ENCODE measurements at regions not wholly inside any gene's neighbourhood (a gene's known extent, or its start where the extent isn't known, plus 50 kb on each side); places are given as distances from the start of the nearest gene placed in this dataset.

DNA sequence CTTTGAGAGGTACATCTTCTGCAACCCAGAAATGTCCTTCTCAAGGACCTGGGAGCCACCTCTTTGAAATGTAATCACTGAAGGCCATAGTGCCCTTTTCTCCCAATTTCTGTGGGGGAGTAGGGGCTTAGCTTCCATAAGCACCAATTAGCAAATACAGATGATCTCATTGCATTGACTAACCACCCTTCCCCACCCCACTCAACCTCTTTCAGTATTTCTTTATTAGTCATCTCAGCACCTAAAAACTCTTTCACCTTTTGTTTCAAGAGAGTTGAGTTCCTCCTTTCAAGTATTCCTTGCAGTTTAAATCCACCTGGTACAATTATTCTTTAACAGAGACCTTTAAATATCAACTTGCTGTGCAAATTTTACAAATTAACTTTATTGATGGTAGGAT lies 1011.8 kb upstream of the CDH2 start (continued):
- TF ChIP-seq, protein P1, sequence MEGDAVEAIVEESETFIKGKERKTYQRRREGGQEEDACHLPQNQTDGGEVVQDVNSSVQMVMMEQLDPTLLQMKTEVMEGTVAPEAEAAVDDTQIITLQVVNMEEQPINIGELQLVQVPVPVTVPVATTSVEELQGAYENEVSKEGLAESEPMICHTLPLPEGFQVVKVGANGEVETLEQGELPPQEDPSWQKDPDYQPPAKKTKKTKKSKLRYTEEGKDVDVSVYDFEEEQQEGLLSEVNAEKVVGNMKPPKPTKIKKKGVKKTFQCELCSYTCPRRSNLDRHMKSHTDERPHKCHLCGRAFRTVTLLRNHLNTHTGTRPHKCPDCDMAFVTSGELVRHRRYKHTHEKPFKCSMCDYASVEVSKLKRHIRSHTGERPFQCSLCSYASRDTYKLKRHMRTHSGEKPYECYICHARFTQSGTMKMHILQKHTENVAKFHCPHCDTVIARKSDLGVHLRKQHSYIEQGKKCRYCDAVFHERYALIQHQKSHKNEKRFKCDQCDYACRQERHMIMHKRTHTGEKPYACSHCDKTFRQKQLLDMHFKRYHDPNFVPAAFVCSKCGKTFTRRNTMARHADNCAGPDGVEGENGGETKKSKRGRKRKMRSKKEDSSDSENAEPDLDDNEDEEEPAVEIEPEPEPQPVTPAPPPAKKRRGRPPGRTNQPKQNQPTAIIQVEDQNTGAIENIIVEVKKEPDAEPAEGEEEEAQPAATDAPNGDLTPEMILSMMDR (tag by site-specific recombination; IDR thresholded peaks at IDR 0.05), result no peak
- no peak for TF ChIP-seq ZNF354C (tag by site-specific recombination; IDR thresholded peaks at IDR 0.05; ENCODE audit: borderline replicate concordance, low read depth)
- TF ChIP-seq, protein P2, sequence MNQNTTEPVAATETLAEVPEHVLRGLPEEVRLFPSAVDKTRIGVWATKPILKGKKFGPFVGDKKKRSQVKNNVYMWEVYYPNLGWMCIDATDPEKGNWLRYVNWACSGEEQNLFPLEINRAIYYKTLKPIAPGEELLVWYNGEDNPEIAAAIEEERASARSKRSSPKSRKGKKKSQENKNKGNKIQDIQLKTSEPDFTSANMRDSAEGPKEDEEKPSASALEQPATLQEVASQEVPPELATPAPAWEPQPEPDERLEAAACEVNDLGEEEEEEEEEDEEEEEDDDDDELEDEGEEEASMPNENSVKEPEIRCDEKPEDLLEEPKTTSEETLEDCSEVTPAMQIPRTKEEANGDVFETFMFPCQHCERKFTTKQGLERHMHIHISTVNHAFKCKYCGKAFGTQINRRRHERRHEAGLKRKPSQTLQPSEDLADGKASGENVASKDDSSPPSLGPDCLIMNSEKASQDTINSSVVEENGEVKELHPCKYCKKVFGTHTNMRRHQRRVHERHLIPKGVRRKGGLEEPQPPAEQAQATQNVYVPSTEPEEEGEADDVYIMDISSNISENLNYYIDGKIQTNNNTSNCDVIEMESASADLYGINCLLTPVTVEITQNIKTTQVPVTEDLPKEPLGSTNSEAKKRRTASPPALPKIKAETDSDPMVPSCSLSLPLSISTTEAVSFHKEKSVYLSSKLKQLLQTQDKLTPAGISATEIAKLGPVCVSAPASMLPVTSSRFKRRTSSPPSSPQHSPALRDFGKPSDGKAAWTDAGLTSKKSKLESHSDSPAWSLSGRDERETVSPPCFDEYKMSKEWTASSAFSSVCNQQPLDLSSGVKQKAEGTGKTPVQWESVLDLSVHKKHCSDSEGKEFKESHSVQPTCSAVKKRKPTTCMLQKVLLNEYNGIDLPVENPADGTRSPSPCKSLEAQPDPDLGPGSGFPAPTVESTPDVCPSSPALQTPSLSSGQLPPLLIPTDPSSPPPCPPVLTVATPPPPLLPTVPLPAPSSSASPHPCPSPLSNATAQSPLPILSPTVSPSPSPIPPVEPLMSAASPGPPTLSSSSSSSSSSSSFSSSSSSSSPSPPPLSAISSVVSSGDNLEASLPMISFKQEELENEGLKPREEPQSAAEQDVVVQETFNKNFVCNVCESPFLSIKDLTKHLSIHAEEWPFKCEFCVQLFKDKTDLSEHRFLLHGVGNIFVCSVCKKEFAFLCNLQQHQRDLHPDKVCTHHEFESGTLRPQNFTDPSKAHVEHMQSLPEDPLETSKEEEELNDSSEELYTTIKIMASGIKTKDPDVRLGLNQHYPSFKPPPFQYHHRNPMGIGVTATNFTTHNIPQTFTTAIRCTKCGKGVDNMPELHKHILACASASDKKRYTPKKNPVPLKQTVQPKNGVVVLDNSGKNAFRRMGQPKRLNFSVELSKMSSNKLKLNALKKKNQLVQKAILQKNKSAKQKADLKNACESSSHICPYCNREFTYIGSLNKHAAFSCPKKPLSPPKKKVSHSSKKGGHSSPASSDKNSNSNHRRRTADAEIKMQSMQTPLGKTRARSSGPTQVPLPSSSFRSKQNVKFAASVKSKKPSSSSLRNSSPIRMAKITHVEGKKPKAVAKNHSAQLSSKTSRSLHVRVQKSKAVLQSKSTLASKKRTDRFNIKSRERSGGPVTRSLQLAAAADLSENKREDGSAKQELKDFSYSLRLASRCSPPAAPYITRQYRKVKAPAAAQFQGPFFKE (tag by site-specific recombination; IDR thresholded peaks at IDR 0.05; ENCODE audit: borderline replicate concordance), result no peak

GRCh38 chr18:29185801-29186200 lies 1008.9 kb upstream of the CDH2 start:
- no peaks in the 10 kb centered on the region for H3K36me3 ChIP-seq (ENCODE audit: control insufficient read depth in 2 of 2, insufficient read depth in 1 of 2, low read length in 2 of 2)
- POLR2A ChIA-PET, result no interaction called here
- H3K4me1 ChIP-seq (ENCODE audit: control insufficient read depth, insufficient read depth, low read length), result no peaks in the 10 kb centered on the region
- H3K4me3 ChIP-seq (ENCODE audit: low read depth, low read length), result no peak overlapping the region
- no peak overlapping the region for H3K27ac ChIP-seq (ENCODE audit: extremely low read depth, low read depth, low read length)
- TF ChIP-seq INSM2 (tag by site-specific recombination; IDR thresholded peaks at IDR 0.05), result no peak
- no peak for TF ChIP-seq HOXA7 (CRISPR knock-in tag; IDR thresholded peaks at IDR 0.05; ENCODE audit: borderline replicate concordance)
- TF ChIP-seq ATF2 (tag by site-specific recombination; IDR thresholded peaks at IDR 0.05; ENCODE audit: low read depth), result no peak
- no peak for TF ChIP-seq ZNF777 (tag by site-specific recombination; IDR thresholded peaks at IDR 0.05; ENCODE audit: borderline replicate concordance)
- no peak for TF ChIP-seq ZNF394 (tag by site-specific recombination; IDR thresholded peaks at IDR 0.05; ENCODE audit: borderline replicate concordance)
- no peak for TF ChIP-seq TRIM28 (IDR thresholded peaks at IDR 0.05; ENCODE audit: borderline replicate concordance, low read length)
- no peak for TF ChIP-seq ZNF121 (tag by site-specific recombination; IDR thresholded peaks at IDR 0.05)
- no peak for TF ChIP-seq ZNF585B (tag by site-specific recombination; IDR thresholded peaks at IDR 0.05)
- TF ChIP-seq ZNF548 (tag by site-specific recombination; IDR thresholded peaks at IDR 0.05), result no peak
- CTCF ChIA-PET, result interaction anchor here (1.1 kb wide), 1 partner anchor 9 kb away, joined by 3 read pairs; no protein-coding TSS in a partner anchor
- no peaks in the 10 kb centered on the region for H3K9me3 ChIP-seq (ENCODE audit: control insufficient read depth, insufficient read depth, low read depth, low read length)

DNA sequence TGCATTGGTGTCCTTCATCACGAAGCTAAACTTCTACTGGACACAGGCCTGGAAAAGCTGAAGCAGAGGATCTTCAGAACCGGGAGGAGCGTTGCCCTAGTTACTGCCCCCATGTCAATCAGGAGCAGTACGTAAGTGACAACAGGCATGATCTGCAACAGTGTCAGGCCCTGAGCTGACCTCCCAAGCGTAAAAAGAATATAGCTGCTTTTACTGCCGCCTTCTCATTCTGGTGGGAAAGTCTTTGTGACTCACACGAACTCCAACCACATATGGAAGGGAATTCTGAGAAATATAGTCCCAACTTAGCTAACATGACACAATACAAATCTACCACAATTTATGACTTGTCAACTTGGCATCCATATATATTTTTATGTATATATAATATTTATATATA lies 1007.7 kb upstream of the CDH2 start:
- TF ChIP-seq ZBTB1 (tag by site-specific recombination; IDR thresholded peaks at IDR 0.05) (no peak), ZNF140 (tag by site-specific recombination; IDR thresholded peaks at IDR 0.05) (no peak), ZNF324 (tag by site-specific recombination; IDR thresholded peaks at IDR 0.05) (no peak), ZNF114 (tag by site-specific recombination; IDR thresholded peaks at IDR 0.05) (no peak), SCRT1 (tag by site-specific recombination; IDR thresholded peaks at IDR 0.05; ENCODE audit: borderline replicate concordance) (no peak), ZNF133 (tag by site-specific recombination; IDR thresholded peaks at IDR 0.05) (no peak), ZNF341 (tag by site-specific recombination; IDR thresholded peaks at IDR 0.05; ENCODE audit: low read depth) (no peak), HOXA7 (CRISPR knock-in tag; IDR thresholded peaks at IDR 0.05; ENCODE audit: borderline replicate concordance) (no peak), MEIS1 (CRISPR knock-in tag; IDR thresholded peaks at IDR 0.05; ENCODE audit: borderline replicate concordance) (no peak), ZSCAN30 (tag by site-specific recombination; IDR thresholded peaks at IDR 0.05) (no peak)
- TF ChIP-seq, protein P3, sequence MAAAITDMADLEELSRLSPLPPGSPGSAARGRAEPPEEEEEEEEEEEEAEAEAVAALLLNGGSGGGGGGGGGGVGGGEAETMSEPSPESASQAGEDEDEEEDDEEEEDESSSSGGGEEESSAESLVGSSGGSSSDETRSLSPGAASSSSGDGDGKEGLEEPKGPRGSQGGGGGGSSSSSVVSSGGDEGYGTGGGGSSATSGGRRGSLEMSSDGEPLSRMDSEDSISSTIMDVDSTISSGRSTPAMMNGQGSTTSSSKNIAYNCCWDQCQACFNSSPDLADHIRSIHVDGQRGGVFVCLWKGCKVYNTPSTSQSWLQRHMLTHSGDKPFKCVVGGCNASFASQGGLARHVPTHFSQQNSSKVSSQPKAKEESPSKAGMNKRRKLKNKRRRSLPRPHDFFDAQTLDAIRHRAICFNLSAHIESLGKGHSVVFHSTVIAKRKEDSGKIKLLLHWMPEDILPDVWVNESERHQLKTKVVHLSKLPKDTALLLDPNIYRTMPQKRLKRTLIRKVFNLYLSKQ (tag by site-specific recombination; IDR thresholded peaks at IDR 0.05; ENCODE audit: borderline replicate concordance), result no peak
- CTCF ChIA-PET, result no interaction called here

More for the DNA sequence above, 1007.7 kb upstream of the CDH2 start:
- Histone ChIP-seq H3K4me1 (ENCODE audit: control insufficient read depth, insufficient read depth, low read length) (no peaks in the 10 kb centered on the region), H3K36me3 (ENCODE audit: control insufficient read depth in 2 of 2, insufficient read depth in 1 of 2, low read length in 2 of 2) (no peaks in the 10 kb centered on the region), H3K27ac (ENCODE audit: extremely low read depth, low read depth, low read length) (no peak overlapping the region), H3K9me3 (ENCODE audit: control insufficient read depth, insufficient read depth, low read depth, low read length) (no peaks in the 10 kb centered on the region), H3K4me3 (ENCODE audit: low read depth, low read length) (no peak overlapping the region)
- POLR2A ChIA-PET, result no interaction called here
